ENCODE measurements at regions not wholly inside any gene's neighbourhood (a gene's known extent, or its start where the extent isn't known, plus 50 kb on each side); places are given as distances from the start of the nearest gene placed in this dataset.

- intact Hi-C loops (cut with micrococcal nuclease) = no loop called here
- DNase-seq = no peak
- ChIA-PET CTCF (no interaction called here), POLR2A (no interaction called here)
- no peaks in the 10 kb centered on the region for H3K36me3 Mint-ChIP-seq
- no peak overlapping the region for H3K27ac Mint-ChIP-seq
- H3K27me3 Mint-ChIP-seq = peaks cover 2% of the 10 kb centered on the region
- no peak overlapping the region for H3K4me3 Mint-ChIP-seq
- no peaks in the 10 kb centered on the region for H3K4me1 Mint-ChIP-seq (ENCODE audit: low read depth)
- no peaks in the 10 kb centered on the region for H3K9me3 Mint-ChIP-seq
Observed at GRCh38 chr3:94179059-94179458, 116.2 kb downstream of the NSUN3 start.

- H3K36me3 Mint-ChIP-seq = no peaks in the 10 kb centered on the region
- POLR2A ChIA-PET = no interaction called here
- intact Hi-C loops (cut with micrococcal nuclease) = no loop called here
- H3K9me3 Mint-ChIP-seq = no peaks in the 10 kb centered on the region
- H3K4me3 Mint-ChIP-seq = no peak overlapping the region
- DNase-seq = no peak
- peaks cover 2% of the 10 kb centered on the region for H3K27me3 Mint-ChIP-seq
- CTCF ChIA-PET = interaction anchor here (1.1 kb wide), 1 partner anchor 66 kb away, joined by 4 read pairs; no protein-coding TSS in a partner anchor
- H3K27ac Mint-ChIP-seq = no peak overlapping the region
- H3K4me1 Mint-ChIP-seq (ENCODE audit: low read depth) = no peaks in the 10 kb centered on the region
Observed at GRCh38 chr3:94183551-94183950, 120.7 kb downstream of the NSUN3 start.

GRCh38 chr3:94184781-94185180 is 121.9 kb downstream of the NSUN3 start:
- DNase-seq = no peak
- ChIA-PET CTCF (no interaction called here), POLR2A (no interaction called here)
- Mint-ChIP-seq H3K4me1 (ENCODE audit: low read depth) (no peaks in the 10 kb centered on the region), H3K9me3 (no peaks in the 10 kb centered on the region), H3K4me3 (no peak overlapping the region), H3K36me3 (no peaks in the 10 kb centered on the region), H3K27me3 (no peaks in the 10 kb centered on the region), H3K27ac (no peak overlapping the region)
- intact Hi-C loops (cut with micrococcal nuclease) = no loop called here

- ChIA-PET CTCF (no interaction called here), POLR2A (no interaction called here)
- H3K27ac Mint-ChIP-seq = no peak overlapping the region
- H3K4me1 Mint-ChIP-seq (ENCODE audit: low read depth) = no peaks in the 10 kb centered on the region
- H3K27me3 Mint-ChIP-seq = no peaks in the 10 kb centered on the region
- DNase-seq = no peak
- H3K36me3 Mint-ChIP-seq = no peaks in the 10 kb centered on the region
- intact Hi-C loops (cut with micrococcal nuclease) = no loop called here
- no peak overlapping the region for H3K4me3 Mint-ChIP-seq
- H3K9me3 Mint-ChIP-seq = no peaks in the 10 kb centered on the region
Observed at GRCh38 chr3:94185753-94186152, 122.9 kb downstream of the NSUN3 start.

GRCh38 chr3:94187697-94188096 is 124.8 kb downstream of the NSUN3 start:
- intact Hi-C loops (cut with micrococcal nuclease) = no loop called here
- Mint-ChIP-seq H3K27ac (no peak overlapping the region), H3K9me3 (no peaks in the 10 kb centered on the region), H3K4me3 (no peak overlapping the region), H3K36me3 (no peaks in the 10 kb centered on the region), H3K4me1 (ENCODE audit: low read depth) (no peaks in the 10 kb centered on the region), H3K27me3 (peaks cover 2% of the 10 kb centered on the region)
- CTCF ChIA-PET = no interaction called here
- POLR2A ChIA-PET = no interaction called here
- no peak for DNase-seq

- Mint-ChIP-seq H3K4me3 (no peak overlapping the region), H3K27me3 (peaks cover 2% of the 10 kb centered on the region), H3K9me3 (peaks cover 2% of the 10 kb centered on the region), H3K4me1 (ENCODE audit: low read depth) (no peaks in the 10 kb centered on the region), H3K27ac (no peak overlapping the region), H3K36me3 (no peaks in the 10 kb centered on the region)
- POLR2A ChIA-PET = no interaction called here
- CTCF ChIA-PET = no interaction called here
- intact Hi-C loops (cut with micrococcal nuclease) = no loop called here
- no peak for DNase-seq
Observed at GRCh38 chr3:94195381-94195780, 132.5 kb downstream of the NSUN3 start.

- H3K27ac Mint-ChIP-seq = no peak overlapping the region
- H3K27me3 Mint-ChIP-seq = peaks cover 5% of the 10 kb centered on the region
- no peaks in the 10 kb centered on the region for H3K4me1 Mint-ChIP-seq (ENCODE audit: low read depth)
- H3K4me3 Mint-ChIP-seq = no peak overlapping the region
- no peaks in the 10 kb centered on the region for H3K36me3 Mint-ChIP-seq
- POLR2A ChIA-PET = no interaction called here
- DNase-seq = no peak
- intact Hi-C loops (cut with micrococcal nuclease) = no loop called here
- CTCF ChIA-PET = no interaction called here
- H3K9me3 Mint-ChIP-seq = no peaks in the 10 kb centered on the region
Observed at GRCh38 chr3:94206291-94206690, 143.4 kb downstream of the NSUN3 start.

GRCh38 chr3:94210256-94210655 is 147.4 kb downstream of the NSUN3 start:
- CTCF ChIA-PET = no interaction called here
- Mint-ChIP-seq H3K4me1 (ENCODE audit: low read depth) (no peaks in the 10 kb centered on the region), H3K4me3 (no peak overlapping the region), H3K36me3 (no peaks in the 10 kb centered on the region), H3K27ac (no peak overlapping the region), H3K9me3 (no peaks in the 10 kb centered on the region), H3K27me3 (no peaks in the 10 kb centered on the region)
- no peak for DNase-seq
- POLR2A ChIA-PET = no interaction called here
- intact Hi-C loops (cut with micrococcal nuclease) = no loop called here

GRCh38 chr3:94217406-94217805 is 154.5 kb downstream of the NSUN3 start:
- ChIA-PET CTCF (no interaction called here), POLR2A (no interaction called here)
- Mint-ChIP-seq H3K27ac (no peak overlapping the region), H3K9me3 (peaks cover 10% of the 10 kb centered on the region), H3K27me3 (no peaks in the 10 kb centered on the region), H3K4me3 (no peak overlapping the region), H3K36me3 (no peaks in the 10 kb centered on the region), H3K4me1 (ENCODE audit: low read depth) (no peaks in the 10 kb centered on the region)
- DNase-seq = no peak
- intact Hi-C loops (cut with micrococcal nuclease) = no loop called here

GRCh38 chr3:94220426-94220825 is 157.6 kb downstream of the NSUN3 start:
- peaks cover 17% of the 10 kb centered on the region for H3K9me3 Mint-ChIP-seq
- H3K27me3 Mint-ChIP-seq = peaks cover 6% of the 10 kb centered on the region
- ChIA-PET POLR2A (no interaction called here), CTCF (no interaction called here)
- H3K27ac Mint-ChIP-seq = no peak overlapping the region
- no peak overlapping the region for H3K4me3 Mint-ChIP-seq
- DNase-seq = no peak
- intact Hi-C loops (cut with micrococcal nuclease) = no loop called here
- H3K36me3 Mint-ChIP-seq = no peaks in the 10 kb centered on the region
- no peaks in the 10 kb centered on the region for H3K4me1 Mint-ChIP-seq (ENCODE audit: low read depth)

GRCh38 chr3:94221829-94222228 is 159.0 kb downstream of the NSUN3 start:
- H3K27ac Mint-ChIP-seq = no peak overlapping the region
- peaks cover 6% of the 10 kb centered on the region for H3K27me3 Mint-ChIP-seq
- H3K36me3 Mint-ChIP-seq = no peaks in the 10 kb centered on the region
- H3K4me3 Mint-ChIP-seq = no peak overlapping the region
- CTCF ChIA-PET = interaction anchor here (1.1 kb wide), 1 partner anchor 13 kb away, joined by 4 read pairs; no protein-coding TSS in a partner anchor
- H3K9me3 Mint-ChIP-seq = peaks cover 17% of the 10 kb centered on the region
- POLR2A ChIA-PET = no interaction called here
- H3K4me1 Mint-ChIP-seq (ENCODE audit: low read depth) = no peaks in the 10 kb centered on the region
- intact Hi-C loops (cut with micrococcal nuclease) = no loop called here
- no peak for DNase-seq

- ChIA-PET CTCF (no interaction called here), POLR2A (no interaction called here)
- Mint-ChIP-seq H3K9me3 (peaks cover 17% of the 10 kb centered on the region), H3K36me3 (no peaks in the 10 kb centered on the region), H3K4me1 (ENCODE audit: low read depth) (no peaks in the 10 kb centered on the region), H3K27ac (no peak overlapping the region), H3K4me3 (no peak overlapping the region), H3K27me3 (peaks cover 10% of the 10 kb centered on the region)
- intact Hi-C loops (cut with micrococcal nuclease) = no loop called here
- peak; percentile 11 for DNase-seq
Observed at GRCh38 chr3:94225148-94225865, 162.4 kb downstream of the NSUN3 start.

- no peak for DNase-seq
- CTCF ChIA-PET = no interaction called here
- intact Hi-C loops (cut with micrococcal nuclease) = no loop called here
- Mint-ChIP-seq H3K36me3 (no peaks in the 10 kb centered on the region), H3K9me3 (peaks cover 17% of the 10 kb centered on the region), H3K27me3 (peaks cover 10% of the 10 kb centered on the region), H3K4me1 (ENCODE audit: low read depth) (no peaks in the 10 kb centered on the region), H3K27ac (no peak overlapping the region), H3K4me3 (no peak overlapping the region)
- POLR2A ChIA-PET = no interaction called here
Observed at GRCh38 chr3:94226078-94226477, 163.2 kb downstream of the NSUN3 start.
